WTC11 (cell line): ENCODE measurements at regions not wholly inside any gene's neighbourhood (a gene's known extent, or its start where the extent isn't known, plus 50 kb on each side); places are given as distances from the start of the nearest gene placed in this dataset.

Experiments
- ATAC-seq: fragments of 200-7000 bp; cut with Tn5 transposase; 2 replicates; pipeline ENCODE4 v1.10.0; 2021; ENCODE audit warnings: mild to moderate bottlenecking, moderate library complexity
- CTCF ChIA-PET: fragments of 300-600 bp; sonication (Branson Sonifier 250); formaldehyde crosslinking; loops from one replicate; lab custom pipeline; 2021; ENCODE audit warnings: antibody characterized with exemption; lab: Charles Lee
- POLR2A ChIA-PET: fragments of 350-600 bp; sonication (Branson Sonifier 250); formaldehyde crosslinking; loops from one replicate; lab custom pipeline; 2021; ENCODE audit warnings: antibody characterized with exemption; lab: Charles Lee
- DNase-seq: peaks from one replicate; pipeline ENCODE4 v3.0.0; 2021; ENCODE audit warnings: low spot score
- H3K27ac Mint-ChIP-seq: 2 replicates; pipeline ENCODE4 v1.8.0; 2021; ENCODE audit warnings: mixed read lengths
- H3K27me3 Mint-ChIP-seq: 2 replicates; pipeline ENCODE4 v1.8.0; 2021; ENCODE audit warnings: low read depth, mild to moderate bottlenecking, moderate library complexity, mixed read lengths
- H3K36me3 Mint-ChIP-seq: 2 replicates; pipeline ENCODE4 v1.8.0; 2021; ENCODE audit warnings: mixed read lengths
- H3K4me1 Mint-ChIP-seq: 2 replicates; pipeline ENCODE4 v1.8.0; 2022; ENCODE audit warnings: mixed read lengths
- H3K4me3 Mint-ChIP-seq: 2 replicates; pipeline ENCODE4 v1.8.0; 2021; ENCODE audit warnings: mild to moderate bottlenecking, moderate library complexity, mixed read lengths
- H3K9me3 Mint-ChIP-seq: 2 replicates; pipeline ENCODE4 v1.8.0; 2021; ENCODE audit warnings: mixed read lengths
- CREB1 ChIP-seq: sonication (generic); formaldehyde crosslinking; IDR thresholded peaks from 2 replicates; pipeline ENCODE4 v1.8.0; 2023; ENCODE audit warnings: mild to moderate bottlenecking, missing genetic modification reagents
- E2F5 ChIP-seq: sonication (generic); formaldehyde crosslinking; IDR thresholded peaks from 2 replicates; pipeline ENCODE4 v1.8.1; 2022; ENCODE audit warnings: mild to moderate bottlenecking, moderate library complexity, missing genetic modification reagents
- ELF4 ChIP-seq: sonication (generic); formaldehyde crosslinking; IDR thresholded peaks from 2 replicates; pipeline ENCODE4 v1.8.1; 2022; ENCODE audit warnings: low read depth, mild to moderate bottlenecking, moderate library complexity, missing genetic modification reagents
- EMX1 ChIP-seq: fragments of 250-450 bp; sonication (Bioruptor Pico); IDR thresholded peaks from 2 replicates; pipeline ENCODE4 v1.8.0; 2021; ENCODE audit warnings: mild to moderate bottlenecking
- FOXP1 ChIP-seq: sonication (generic); formaldehyde crosslinking; IDR thresholded peaks from 2 replicates; pipeline ENCODE4 v1.8.0; 2022; ENCODE audit warnings: missing genetic modification reagents, mild to moderate bottlenecking, moderate library complexity, borderline replicate concordance
- GABPB1 ChIP-seq: sonication (generic); formaldehyde crosslinking; IDR thresholded peaks from 2 replicates; pipeline ENCODE4 v1.8.1; 2023; ENCODE audit warnings: mild to moderate bottlenecking, missing genetic modification reagents
- HMGXB4 ChIP-seq: sonication (generic); formaldehyde crosslinking; IDR thresholded peaks from 2 replicates; pipeline ENCODE4 v1.8.1; 2023; ENCODE audit warnings: mild to moderate bottlenecking, moderate library complexity, missing genetic modification reagents
- IRF2 ChIP-seq: sonication (generic); formaldehyde crosslinking; IDR thresholded peaks from 2 replicates; pipeline ENCODE4 v1.8.0; 2022; ENCODE audit warnings: low read depth, missing genetic modification reagents, borderline replicate concordance
- MAX ChIP-seq: sonication (generic); formaldehyde crosslinking; IDR thresholded peaks from 2 replicates; pipeline ENCODE4 v1.8.0; 2022; ENCODE audit warnings: mild to moderate bottlenecking, missing genetic modification reagents
- PREB ChIP-seq: sonication (generic); formaldehyde crosslinking; IDR thresholded peaks from 2 replicates; pipeline ENCODE4 v1.8.1; 2022; ENCODE audit warnings: mild to moderate bottlenecking, missing genetic modification reagents, moderate library complexity, borderline replicate concordance
- PRRX2 ChIP-seq: fragments of 250-450 bp; sonication (Bioruptor Pico); IDR thresholded peaks from 2 replicates; pipeline ENCODE4 v1.8.0; 2021; ENCODE audit warnings: mild to moderate bottlenecking
- RORB ChIP-seq: fragments of 250-450 bp; sonication (Bioruptor Pico); IDR thresholded peaks from 2 replicates; pipeline ENCODE4 v1.9.0; 2021; ENCODE audit warnings: mild to moderate bottlenecking
- SMAD4 ChIP-seq: sonication (generic); formaldehyde crosslinking; IDR thresholded peaks from 2 replicates; pipeline ENCODE4 v1.8.0; 2022; ENCODE audit warnings: mild to moderate bottlenecking, missing genetic modification reagents
- TCF7 ChIP-seq: sonication (generic); formaldehyde crosslinking; IDR thresholded peaks from 2 replicates; pipeline ENCODE4 v1.8.0; 2022; ENCODE audit warnings: mild to moderate bottlenecking, low read depth, missing genetic modification reagents, moderate library complexity
- ZNF138 ChIP-seq: sonication (generic); formaldehyde crosslinking; conservative IDR thresholded peaks from 2 replicates; pipeline ENCODE4 v1.8.1; 2022; ENCODE audit warnings: mild to moderate bottlenecking, moderate library complexity, missing genetic modification reagents
- ZNF416 ChIP-seq: fragments of 250-450 bp; sonication (Bioruptor Pico); IDR thresholded peaks from 2 replicates; pipeline ENCODE4 v1.9.0; 2021; ENCODE audit warnings: mild to moderate bottlenecking, inconsistent platforms
- TF ChIP-seq, protein P1 (sequence below): fragments of 250-450 bp; sonication (Bioruptor Pico); IDR thresholded peaks from 2 replicates; pipeline ENCODE4 v1.8.0; 2021; ENCODE audit warnings: mild to moderate bottlenecking
- TF ChIP-seq, protein P2 (sequence below): sonication (generic); formaldehyde crosslinking; IDR thresholded peaks from 2 replicates; pipeline ENCODE4 v1.8.0; 2022; ENCODE audit warnings: mild to moderate bottlenecking, missing genetic modification reagents
- TF ChIP-seq, protein P3 (sequence below): sonication (generic); formaldehyde crosslinking; conservative IDR thresholded peaks from 2 replicates; pipeline ENCODE4 v1.8.1; 2022; ENCODE audit warnings: mild to moderate bottlenecking, missing genetic modification reagents
- TF ChIP-seq, protein P4 (sequence below): sonication (generic); formaldehyde crosslinking; IDR thresholded peaks from 2 replicates; pipeline ENCODE4 v1.8.1; 2023; ENCODE audit warnings: mild to moderate bottlenecking, missing genetic modification reagents, borderline replicate concordance

DNA sequence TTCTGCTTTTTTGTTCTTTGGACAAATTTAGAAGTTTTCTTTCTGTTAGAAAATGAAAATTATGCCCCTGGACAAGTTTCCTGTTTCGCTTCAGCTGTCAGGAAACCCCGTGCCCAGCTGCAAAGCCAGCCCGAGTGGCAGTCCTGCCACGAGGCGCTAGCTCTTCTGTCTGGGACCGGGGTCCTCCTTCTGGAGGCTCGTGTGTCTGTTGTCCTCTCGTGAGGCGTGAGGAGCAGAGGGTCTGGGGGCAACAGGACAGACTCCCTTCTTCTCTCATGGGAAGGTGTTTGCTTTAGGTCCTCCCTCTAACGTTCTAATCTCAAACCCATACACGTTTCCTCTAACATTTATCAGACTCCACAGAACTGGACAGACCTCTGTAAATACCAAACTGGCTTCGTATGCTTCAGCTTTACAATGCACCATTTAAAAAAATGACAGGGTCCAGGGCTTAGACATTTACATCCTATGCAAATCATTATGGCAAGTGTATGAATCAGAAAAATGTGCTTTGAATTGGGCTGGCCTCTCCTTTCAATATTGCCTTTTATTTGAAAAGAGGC, 184.5 kb upstream of the SHH start (continued):
- TF ChIP-seq ZNF138 (CRISPR knock-in tag) (no peak), E2F5 (CRISPR knock-in tag) (no peak), ZNF416 (CRISPR knock-in tag) (no peak), TCF7 (CRISPR knock-in tag) (no peak), EMX1 (CRISPR knock-in tag) (no peak), RORB (CRISPR knock-in tag) (no peak), PREB (no peak)
- TF ChIP-seq, protein P1, sequence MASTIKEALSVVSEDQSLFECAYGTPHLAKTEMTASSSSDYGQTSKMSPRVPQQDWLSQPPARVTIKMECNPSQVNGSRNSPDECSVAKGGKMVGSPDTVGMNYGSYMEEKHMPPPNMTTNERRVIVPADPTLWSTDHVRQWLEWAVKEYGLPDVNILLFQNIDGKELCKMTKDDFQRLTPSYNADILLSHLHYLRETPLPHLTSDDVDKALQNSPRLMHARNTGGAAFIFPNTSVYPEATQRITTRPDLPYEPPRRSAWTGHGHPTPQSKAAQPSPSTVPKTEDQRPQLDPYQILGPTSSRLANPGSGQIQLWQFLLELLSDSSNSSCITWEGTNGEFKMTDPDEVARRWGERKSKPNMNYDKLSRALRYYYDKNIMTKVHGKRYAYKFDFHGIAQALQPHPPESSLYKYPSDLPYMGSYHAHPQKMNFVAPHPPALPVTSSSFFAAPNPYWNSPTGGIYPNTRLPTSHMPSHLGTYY: no peak
- TF ChIP-seq, protein P2, sequence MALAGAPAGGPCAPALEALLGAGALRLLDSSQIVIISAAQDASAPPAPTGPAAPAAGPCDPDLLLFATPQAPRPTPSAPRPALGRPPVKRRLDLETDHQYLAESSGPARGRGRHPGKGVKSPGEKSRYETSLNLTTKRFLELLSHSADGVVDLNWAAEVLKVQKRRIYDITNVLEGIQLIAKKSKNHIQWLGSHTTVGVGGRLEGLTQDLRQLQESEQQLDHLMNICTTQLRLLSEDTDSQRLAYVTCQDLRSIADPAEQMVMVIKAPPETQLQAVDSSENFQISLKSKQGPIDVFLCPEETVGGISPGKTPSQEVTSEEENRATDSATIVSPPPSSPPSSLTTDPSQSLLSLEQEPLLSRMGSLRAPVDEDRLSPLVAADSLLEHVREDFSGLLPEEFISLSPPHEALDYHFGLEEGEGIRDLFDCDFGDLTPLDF (CRISPR knock-in tag): no peak
- TF ChIP-seq, all 79 proteins: peak for 0

DNA sequence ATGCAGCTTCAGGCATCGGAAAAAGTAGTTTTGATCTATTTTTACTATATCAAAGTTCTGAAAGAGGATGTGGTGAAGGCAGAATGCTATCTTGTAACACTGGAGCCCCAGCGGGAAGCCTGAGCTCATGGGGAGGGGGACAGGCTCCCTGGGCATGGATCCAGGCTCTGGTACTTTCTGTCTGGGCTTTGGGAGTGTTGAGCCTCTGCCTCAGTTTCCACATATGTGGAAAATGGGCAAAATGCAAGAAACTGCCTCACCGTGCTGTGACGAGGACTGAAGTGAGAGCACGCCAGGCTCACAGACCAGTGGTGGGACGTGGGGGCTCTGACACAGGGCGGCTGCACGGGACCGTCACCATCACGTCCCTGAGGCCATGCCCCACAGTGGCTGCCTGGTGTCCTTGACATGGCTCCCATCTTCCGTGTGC, 182.9 kb upstream of the SHH start:
- Mint-ChIP-seq H3K36me3 (peaks cover 31% of the 10 kb centered on the region), H3K27me3 (no peaks in the 10 kb centered on the region; the same call in 1 of the 2 replicates), H3K4me1 (no peaks in the 10 kb centered on the region), H3K27ac (no peak overlapping the region), H3K4me3 (no peak overlapping the region), H3K9me3 (peaks cover 24% of the 10 kb centered on the region)
- POLR2A ChIA-PET: no interaction called here
- DNase-seq (no peak), ATAC-seq (no peak)
- CTCF ChIA-PET: no interaction called here
- TF ChIP-seq ELF4 (no peak), MAX (no peak), CREB1 (no peak), GABPB1 (CRISPR knock-in tag) (no peak), HMGXB4 (CRISPR knock-in tag) (no peak), FOXP1 (CRISPR knock-in tag) (no peak), PRRX2 (CRISPR knock-in tag) (no peak), IRF2 (CRISPR knock-in tag) (no peak), RORB (CRISPR knock-in tag) (no peak), SMAD4 (CRISPR knock-in tag) (no peak)
- TF ChIP-seq, protein P3, sequence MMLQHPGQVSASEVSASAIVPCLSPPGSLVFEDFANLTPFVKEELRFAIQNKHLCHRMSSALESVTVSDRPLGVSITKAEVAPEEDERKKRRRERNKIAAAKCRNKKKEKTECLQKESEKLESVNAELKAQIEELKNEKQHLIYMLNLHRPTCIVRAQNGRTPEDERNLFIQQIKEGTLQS (CRISPR knock-in tag): no peak
- TF ChIP-seq, protein P4, sequence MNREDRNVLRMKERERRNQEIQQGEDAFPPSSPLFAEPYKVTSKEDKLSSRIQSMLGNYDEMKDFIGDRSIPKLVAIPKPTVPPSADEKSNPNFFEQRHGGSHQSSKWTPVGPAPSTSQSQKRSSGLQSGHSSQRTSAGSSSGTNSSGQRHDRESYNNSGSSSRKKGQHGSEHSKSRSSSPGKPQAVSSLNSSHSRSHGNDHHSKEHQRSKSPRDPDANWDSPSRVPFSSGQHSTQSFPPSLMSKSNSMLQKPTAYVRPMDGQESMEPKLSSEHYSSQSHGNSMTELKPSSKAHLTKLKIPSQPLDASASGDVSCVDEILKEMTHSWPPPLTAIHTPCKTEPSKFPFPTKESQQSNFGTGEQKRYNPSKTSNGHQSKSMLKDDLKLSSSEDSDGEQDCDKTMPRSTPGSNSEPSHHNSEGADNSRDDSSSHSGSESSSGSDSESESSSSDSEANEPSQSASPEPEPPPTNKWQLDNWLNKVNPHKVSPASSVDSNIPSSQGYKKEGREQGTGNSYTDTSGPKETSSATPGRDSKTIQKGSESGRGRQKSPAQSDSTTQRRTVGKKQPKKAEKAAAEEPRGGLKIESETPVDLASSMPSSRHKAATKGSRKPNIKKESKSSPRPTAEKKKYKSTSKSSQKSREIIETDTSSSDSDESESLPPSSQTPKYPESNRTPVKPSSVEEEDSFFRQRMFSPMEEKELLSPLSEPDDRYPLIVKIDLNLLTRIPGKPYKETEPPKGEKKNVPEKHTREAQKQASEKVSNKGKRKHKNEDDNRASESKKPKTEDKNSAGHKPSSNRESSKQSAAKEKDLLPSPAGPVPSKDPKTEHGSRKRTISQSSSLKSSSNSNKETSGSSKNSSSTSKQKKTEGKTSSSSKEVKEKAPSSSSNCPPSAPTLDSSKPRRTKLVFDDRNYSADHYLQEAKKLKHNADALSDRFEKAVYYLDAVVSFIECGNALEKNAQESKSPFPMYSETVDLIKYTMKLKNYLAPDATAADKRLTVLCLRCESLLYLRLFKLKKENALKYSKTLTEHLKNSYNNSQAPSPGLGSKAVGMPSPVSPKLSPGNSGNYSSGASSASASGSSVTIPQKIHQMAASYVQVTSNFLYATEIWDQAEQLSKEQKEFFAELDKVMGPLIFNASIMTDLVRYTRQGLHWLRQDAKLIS (CRISPR knock-in tag): no peak
